ENCODE measurements at regions not wholly inside any gene's neighbourhood (a gene's known extent, or its start where the extent isn't known, plus 50 kb on each side); places are given as distances from the start of the nearest gene placed in this dataset.
"Not testable (repeated sequence)": the region's sequence is repeated elsewhere in the genome, so short reads cannot be mapped to it uniquely, and the experiment has no call there.

DNA sequence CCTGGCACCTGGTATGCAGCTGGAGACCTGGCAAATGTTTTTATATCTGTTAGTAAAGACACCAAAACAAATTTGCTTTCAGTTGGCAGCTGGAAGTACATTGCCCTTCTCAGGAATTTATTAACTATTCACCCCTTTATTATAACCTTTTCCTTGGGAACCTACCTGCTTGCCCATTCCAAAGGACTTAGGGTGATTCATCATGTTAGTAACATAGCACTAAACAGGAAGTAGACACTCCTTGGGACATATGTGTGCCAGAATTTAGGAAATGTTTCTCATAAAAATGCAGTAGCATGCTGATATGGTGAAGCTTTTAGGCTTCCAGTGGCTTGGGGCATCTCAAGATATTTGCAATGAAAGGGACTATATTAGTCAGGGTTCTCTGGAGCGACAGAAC, 184.2 kb downstream of the DMAC1 start:
- no peak for DNase-seq

DNA sequence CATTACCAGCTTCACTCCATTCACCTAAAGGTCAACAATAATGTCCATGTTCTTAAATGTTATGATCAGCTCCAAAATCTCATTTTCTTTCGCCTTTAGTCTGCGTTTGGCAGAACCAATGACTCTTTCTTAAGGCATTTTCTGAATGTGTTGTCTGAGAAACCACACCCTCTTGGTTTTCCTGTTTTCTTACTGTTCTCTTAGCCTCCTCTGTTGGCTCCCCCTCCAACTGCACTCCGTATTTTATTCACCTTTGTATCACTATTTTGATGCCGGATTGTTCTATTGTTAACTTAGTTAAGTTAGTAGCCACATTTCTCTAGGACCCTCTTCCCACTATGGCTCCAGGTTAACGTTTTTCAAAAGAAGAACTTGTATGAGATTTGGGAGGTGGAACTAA, 185.6 kb downstream of the DMAC1 start:
- no peak for DNase-seq

GRCh38 chr9:7608261-7608660, 191.3 kb downstream of the DMAC1 start:
- DNase-seq: no peak

DNA sequence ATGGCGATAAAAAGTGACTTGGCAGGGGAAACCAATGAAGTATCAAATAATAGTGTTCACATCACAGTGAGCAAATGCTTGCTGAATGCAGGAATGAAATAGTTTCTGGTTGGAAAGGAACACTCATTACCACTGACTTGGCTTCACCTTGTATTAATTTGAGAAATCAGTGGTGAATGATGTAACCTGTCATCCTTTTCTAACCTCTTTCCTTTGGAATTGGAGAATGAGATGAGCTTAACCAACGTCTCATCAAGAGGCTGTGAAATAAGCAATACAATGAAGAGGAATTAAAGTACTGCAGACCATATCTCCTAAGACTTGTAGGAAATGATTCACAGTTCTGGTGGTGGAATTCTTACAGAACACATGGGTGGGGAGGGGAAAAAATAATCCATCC, 192.2 kb downstream of the DMAC1 start:
- DNase-seq: no peak

- DNase-seq: no peak
Measured at GRCh38 chr9:7606591-7606990, 193.0 kb downstream of the DMAC1 start.

DNA sequence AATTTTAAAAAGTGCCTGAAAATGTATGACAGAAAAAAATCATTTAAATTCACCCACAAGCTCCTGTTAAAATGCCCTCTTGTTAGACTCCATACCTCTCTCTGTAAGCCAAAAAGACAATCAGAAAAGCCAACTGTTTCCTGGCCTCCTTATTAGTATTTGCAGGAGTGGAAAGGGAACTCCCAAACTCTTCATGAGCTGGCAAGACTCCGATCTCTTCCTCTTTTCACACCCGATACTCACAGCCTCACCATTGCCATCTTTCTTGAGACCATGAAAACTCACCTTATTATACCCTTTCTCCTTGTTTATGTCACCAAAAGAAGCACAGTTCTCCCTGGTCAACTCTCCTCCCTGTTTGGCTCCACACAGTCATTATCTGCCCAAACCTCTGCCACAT, 197.8 kb downstream of the DMAC1 start:
- no peak for DNase-seq

DNA sequence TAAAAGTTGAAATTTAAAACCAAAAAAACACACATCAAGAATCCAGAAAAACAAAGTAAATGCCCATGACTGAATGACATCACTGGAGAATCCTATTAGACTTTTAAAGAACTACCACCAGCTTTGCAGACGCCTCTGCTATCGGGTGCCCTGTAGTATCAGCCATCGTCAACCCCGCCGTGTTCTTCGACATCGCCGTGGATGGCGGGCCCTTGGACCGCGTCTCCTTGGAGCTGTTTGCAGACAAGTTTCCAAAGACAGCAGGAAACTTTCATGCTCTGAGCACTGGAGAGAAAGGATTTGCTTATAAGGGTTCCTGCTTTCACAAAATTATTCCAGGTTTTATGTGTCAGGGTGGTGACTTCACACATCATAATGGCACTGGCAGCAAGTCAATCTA, 201.9 kb downstream of the DMAC1 start:
- DNase-seq: no peak

- DNase-seq: no peak
Measured at GRCh38 chr9:7592321-7593316, 207.0 kb downstream of the DMAC1 start.

GRCh38 chr9:7591501-7591900, 208.1 kb downstream of the DMAC1 start:
- DNase-seq: no peak

DNA sequence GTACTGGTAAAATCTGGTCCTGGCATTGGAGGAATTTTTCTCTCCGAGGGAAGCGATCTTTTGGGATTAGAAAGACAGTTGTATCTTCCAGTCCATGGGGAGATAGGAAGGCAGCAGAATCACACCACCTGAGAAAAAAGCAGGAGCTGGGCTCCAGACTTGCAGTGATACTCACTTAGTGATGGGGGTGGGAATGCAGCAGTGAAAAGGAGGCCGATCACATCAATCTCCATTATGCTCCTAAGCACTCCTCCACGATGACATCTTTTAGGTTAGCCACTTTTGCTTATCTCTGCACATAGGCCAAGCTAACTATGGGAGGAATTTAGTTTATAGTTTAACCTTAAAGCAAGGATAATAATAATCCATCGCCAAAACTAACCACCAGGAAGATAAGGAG, 219.0 kb downstream of the DMAC1 start:
- no peak for DNase-seq

GRCh38 chr9:7579351-7579750, 220.2 kb downstream of the DMAC1 start:
- DNase-seq: no peak

DNA sequence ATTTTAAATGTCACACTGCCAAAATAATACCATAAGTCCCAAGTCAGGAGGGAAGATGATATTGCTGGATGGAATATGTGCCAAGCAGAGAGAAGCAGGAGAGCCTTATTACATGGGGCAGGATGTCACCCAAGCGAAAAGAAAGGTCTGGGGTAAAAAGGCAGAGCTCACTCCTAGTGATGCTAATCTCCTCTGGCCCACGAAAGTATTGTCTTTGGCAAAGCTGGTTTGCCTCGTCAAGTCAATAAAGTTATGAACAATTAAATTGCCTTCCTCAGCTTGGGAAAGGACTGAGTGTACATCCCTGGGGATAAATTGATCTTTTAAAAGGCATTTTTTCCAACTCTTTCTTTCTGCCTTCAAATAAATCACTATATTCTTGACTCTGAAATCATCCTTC, 220.6 kb downstream of the DMAC1 start:
- no peak for DNase-seq

GRCh38 chr9:7570107-7570720, 229.4 kb downstream of the DMAC1 start:
- peak; percentile 59 for DNase-seq

GRCh38 chr9:7567687-7568086, 231.9 kb downstream of the DMAC1 start:
- no peak for DNase-seq

DNA sequence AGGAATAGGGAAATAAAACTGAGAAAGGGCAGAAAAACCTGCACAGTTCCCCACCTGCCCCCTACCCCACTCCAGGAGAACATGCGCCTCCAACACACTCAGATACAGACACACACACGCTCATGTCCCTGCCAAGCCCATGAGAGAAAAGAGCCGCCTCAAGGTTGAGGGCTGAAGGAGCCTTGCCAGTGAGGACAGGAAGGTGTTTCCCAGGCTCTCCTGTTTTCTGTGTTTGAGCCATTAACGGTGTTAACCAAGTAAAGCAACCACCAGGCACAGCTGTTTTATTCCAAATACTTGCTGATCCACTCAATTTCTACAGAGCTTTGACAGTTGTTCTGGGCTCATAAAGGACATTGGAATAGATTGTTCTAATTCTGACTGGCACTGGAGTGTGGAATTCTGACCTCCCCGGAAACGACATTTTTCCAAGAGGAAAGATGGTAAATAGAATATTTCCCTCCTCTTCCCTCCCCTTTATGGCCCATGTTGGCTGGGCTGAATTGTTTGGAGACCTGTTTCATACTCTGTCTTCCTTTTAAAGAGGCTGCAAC, 238.0 kb downstream of the DMAC1 start:
- no peak for DNase-seq

DNA sequence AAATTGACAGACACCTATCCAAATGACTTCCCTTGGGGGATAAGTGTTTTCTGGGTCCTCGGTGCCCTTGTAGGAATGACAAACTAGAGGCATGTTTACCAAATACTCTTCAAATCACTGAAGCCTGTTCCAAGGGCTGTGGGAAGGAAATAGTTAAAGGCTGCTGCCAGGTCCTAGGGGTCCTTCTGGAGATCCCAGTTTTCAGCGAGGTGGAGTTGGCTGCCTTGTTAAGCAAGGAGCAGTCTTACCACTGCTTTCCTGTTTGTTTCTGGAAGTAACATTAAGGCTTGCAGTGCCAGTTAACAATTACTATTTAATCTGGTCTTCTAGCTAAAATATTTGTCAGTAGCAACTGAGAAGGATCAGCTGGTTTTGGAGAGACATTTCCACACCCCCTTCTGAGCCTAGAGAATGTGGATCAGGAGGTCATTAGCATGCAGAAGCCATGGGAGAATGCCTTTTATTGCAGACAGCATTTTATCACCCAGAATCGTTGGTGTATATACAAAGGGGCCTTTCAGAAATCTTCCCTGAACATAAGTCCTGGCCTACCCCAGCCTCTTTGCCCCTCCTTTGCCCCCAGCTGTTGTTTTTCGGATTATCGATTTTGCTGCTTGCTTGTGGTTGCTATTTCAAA, 238.8 kb downstream of the DMAC1 start:
- DNase-seq: no peak

DNA sequence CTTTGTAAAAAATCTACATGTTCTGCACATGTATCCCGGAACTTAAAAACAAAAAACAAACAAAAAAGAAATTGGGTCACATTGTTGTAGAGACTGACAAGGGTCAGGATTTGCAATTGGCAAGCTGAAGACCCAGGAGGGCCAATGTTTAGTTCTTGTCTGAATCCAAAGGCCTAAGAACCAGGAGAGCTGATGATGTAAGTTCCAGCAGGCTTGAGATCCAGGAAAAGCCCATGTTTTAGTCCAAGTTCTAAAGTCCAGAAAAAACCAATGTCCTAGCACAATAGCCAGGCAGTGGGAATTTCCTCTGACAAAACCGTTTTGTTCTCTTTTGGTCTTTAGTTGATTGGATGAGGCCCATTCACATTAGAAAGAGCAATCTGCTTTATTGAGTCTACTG, 244.9 kb downstream of the DMAC1 start:
- DNase-seq: no peak

GRCh38 chr9:7552706-7553105, 246.9 kb downstream of the DMAC1 start:
- DNase-seq: not testable (repeated sequence)

DNA sequence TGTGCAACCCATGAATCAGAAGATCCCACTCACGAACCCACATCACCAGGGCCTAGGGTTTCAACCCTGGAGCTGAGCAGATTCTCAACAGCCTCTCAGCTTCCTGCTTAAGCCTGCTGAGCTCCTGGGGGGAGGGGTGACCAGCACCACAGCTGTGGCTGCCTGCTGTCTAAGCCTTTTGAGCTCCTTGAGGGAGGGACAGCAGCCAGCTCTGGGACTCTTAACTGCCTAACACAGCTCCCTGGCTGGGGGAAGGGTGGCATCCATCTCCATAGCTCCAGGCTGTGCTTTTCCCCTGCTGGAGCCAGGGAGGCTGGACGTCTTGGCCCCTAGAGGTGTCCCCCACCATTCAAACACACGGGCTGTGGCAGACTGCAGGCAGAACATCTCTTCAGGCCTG, 250.3 kb downstream of the DMAC1 start:
- DNase-seq: no peak

DNA sequence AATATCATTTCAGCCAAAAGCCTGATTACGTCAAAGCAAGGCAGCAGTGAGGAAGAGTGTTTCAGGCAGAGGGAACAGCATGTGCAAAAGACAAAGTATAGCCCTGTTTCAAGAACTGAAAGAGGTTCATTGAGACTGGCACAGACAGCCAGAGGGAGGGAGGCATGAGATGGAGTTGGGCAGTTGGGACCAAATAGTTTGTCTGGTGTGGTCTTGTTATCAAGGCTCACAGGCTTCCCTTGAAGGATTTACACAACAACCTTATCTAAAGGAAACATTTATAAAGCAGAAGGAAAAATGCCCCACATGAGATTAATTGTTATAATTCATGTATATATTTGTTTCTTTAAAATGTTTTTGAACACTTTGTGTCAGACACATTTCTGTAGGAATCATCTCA, 253.3 kb downstream of the DMAC1 start:
- no peak for DNase-seq

DNA sequence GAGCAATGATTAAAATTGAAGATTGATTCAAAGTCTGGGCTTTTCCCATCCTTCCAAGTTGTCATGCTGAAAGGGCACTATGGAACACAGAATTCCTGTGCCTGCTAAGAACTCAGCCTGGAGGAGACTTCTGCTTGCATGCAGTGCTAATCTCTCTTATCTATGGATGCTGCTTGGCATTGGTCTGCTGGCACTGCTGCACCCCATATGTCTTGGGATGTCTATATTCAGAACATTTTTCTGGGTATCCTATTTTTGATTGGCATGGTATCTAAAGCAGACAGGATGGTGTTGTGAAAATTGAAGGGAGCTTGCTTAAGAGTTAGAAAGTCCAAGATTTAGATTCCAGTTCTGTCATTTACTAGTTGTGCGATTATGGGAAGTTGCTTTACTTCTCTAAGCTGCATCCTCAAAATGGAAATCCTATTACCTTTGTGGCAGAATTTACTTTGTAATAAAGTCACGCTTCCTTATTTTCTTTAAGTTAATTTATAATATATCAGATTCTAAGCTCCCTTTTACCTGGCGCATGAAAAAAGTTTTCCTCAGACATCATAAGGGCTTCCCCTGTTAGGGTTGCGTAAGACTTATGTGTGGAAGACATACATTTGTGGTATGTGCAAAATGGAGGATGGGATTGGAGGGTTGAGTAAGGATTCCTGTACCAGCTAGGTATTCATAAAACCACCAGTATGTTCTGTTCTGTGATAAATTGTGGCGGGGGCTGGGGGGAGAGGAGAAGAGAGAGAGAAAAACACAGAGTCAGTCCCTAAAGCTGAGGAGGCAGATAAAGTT, 254.0 kb downstream of the DMAC1 start:
- DNase-seq: no peak

GRCh38 chr9:7542693-7543092, 256.9 kb downstream of the DMAC1 start:
- no peak for DNase-seq

DNA sequence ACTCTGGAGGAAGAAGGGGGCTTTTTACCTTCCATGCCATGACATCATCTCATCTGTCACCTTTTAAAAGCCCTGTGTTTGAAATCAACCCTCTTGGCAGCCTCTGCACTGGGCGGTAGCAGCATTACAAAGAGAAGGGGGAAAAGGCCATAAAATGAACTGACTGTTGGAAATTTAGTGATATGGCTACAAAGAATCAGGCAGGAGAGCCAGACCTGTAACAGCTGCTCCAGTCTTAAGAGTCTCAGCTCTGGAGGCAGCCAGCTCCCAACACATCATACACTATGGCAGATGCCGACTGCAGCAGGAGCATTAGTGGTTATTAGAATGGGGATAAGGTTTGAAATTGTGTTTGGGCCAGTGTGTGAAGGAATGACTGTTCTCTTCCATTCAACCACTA, 257.5 kb downstream of the DMAC1 start:
- DNase-seq: no peak

Measured in activated gamma-delta T cell treated with Interleukin-2 at 50 U/mL for 16 hours (primary cell).